ENCODE measurements at regions not wholly inside any gene's neighbourhood (a gene's known extent, or its start where the extent isn't known, plus 50 kb on each side); places are given as distances from the start of the nearest gene placed in this dataset.

GRCh38 chr6:92446052-92446451, 973.3 kb downstream of the EPHA7 start:
- no peak overlapping the region for H3K4me3 ChIP-seq (ENCODE audit: low read length)
- H3K9me3 ChIP-seq (ENCODE audit: low read length): no peaks in the 10 kb centered on the region
- H3F3A ChIP-seq (ENCODE audit: insufficient read depth, low read length, poor library complexity, severe bottlenecking): no peaks in the 10 kb centered on the region
- no peaks in the 10 kb centered on the region for H3K9me2 ChIP-seq (ENCODE audit: insufficient read depth, low read length)
- no peak overlapping the region for H2AFZ ChIP-seq (ENCODE audit: low read depth, low read length)
- H3K36me3 ChIP-seq (ENCODE audit: insufficient read depth, low read length): no peaks in the 10 kb centered on the region
- TF ChIP-seq POLR2AphosphoS5 (IDR thresholded peaks at IDR 0.05) (no peak), SMC3 (conservative IDR thresholded peaks at IDR 0.05; ENCODE audit: poor library complexity) (no peak), RAD21 (conservative IDR thresholded peaks at IDR 0.05) (no peak), TAF1 (IDR thresholded peaks at IDR 0.05; ENCODE audit: low read depth) (no peak), CTCF (IDR thresholded peaks at IDR 0.05; ENCODE audit: poor library complexity, severe bottlenecking) (no peak), REST (IDR thresholded peaks at IDR 0.05; ENCODE audit: borderline replicate concordance) (no peak), EP300 (conservative IDR thresholded peaks at IDR 0.05; ENCODE audit: poor library complexity, severe bottlenecking) (no peak), EZH2 (IDR thresholded peaks at IDR 0.05; ENCODE audit: borderline replicate concordance, insufficient read depth, low read length, poor library complexity, severe bottlenecking) (no peak), MXI1 (conservative IDR thresholded peaks at IDR 0.05; ENCODE audit: poor library complexity, severe bottlenecking) (no peak)
- H4K20me1 ChIP-seq (ENCODE audit: insufficient read depth): no peaks in the 10 kb centered on the region
- no peaks in the 10 kb centered on the region for H3K79me2 ChIP-seq (replicated peaks; ENCODE audit: insufficient read depth, low read length)
- no peak overlapping the region for H3K27ac ChIP-seq (ENCODE audit: low read length)
- no peak overlapping the region for H3K9ac ChIP-seq (ENCODE audit: low read length)
- H3K4me2 ChIP-seq (ENCODE audit: low read length): no peak overlapping the region
- H3K27me3 ChIP-seq (ENCODE audit: insufficient read depth, low read depth, low read length): no peaks in the 10 kb centered on the region

- Histone ChIP-seq H3K36me3 (ENCODE audit: insufficient read depth, low read length) (no peaks in the 10 kb centered on the region), H3K79me2 (replicated peaks; ENCODE audit: insufficient read depth, low read length) (no peaks in the 10 kb centered on the region)
Observed at GRCh38 chr6:92433911-92434310, 985.4 kb downstream of the EPHA7 start.

GRCh38 chr6:92431502-92431901, 987.9 kb downstream of the EPHA7 start:
- Histone ChIP-seq H4K20me1 (ENCODE audit: insufficient read depth) (no peaks in the 10 kb centered on the region), H3K9me2 (ENCODE audit: insufficient read depth, low read length) (no peaks in the 10 kb centered on the region), H3K27me3 (ENCODE audit: insufficient read depth, low read depth, low read length) (no peaks in the 10 kb centered on the region), H3K36me3 (ENCODE audit: insufficient read depth, low read length) (no peaks in the 10 kb centered on the region), H2AFZ (ENCODE audit: low read depth, low read length) (no peak overlapping the region), H3K4me3 (ENCODE audit: low read length) (no peak overlapping the region), H3K79me2 (replicated peaks; ENCODE audit: insufficient read depth, low read length) (no peaks in the 10 kb centered on the region), H3K9ac (ENCODE audit: low read length) (no peak overlapping the region), H3K4me2 (ENCODE audit: low read length) (no peak overlapping the region), H3F3A (ENCODE audit: insufficient read depth, low read length, poor library complexity, severe bottlenecking) (no peaks in the 10 kb centered on the region), H3K9me3 (ENCODE audit: low read length) (no peaks in the 10 kb centered on the region), H3K27ac (ENCODE audit: low read length) (no peak overlapping the region)
- no peak for TF ChIP-seq SMC3 (conservative IDR thresholded peaks at IDR 0.05; ENCODE audit: poor library complexity)
- no peak for TF ChIP-seq EP300 (conservative IDR thresholded peaks at IDR 0.05; ENCODE audit: poor library complexity, severe bottlenecking)
- TF ChIP-seq EZH2 (IDR thresholded peaks at IDR 0.05; ENCODE audit: borderline replicate concordance, insufficient read depth, low read length, poor library complexity, severe bottlenecking): no peak
- no peak for TF ChIP-seq TAF1 (IDR thresholded peaks at IDR 0.05; ENCODE audit: low read depth)
- no peak for TF ChIP-seq REST (IDR thresholded peaks at IDR 0.05; ENCODE audit: borderline replicate concordance)
- TF ChIP-seq POLR2AphosphoS5 (IDR thresholded peaks at IDR 0.05): no peak
- TF ChIP-seq MXI1 (conservative IDR thresholded peaks at IDR 0.05; ENCODE audit: poor library complexity, severe bottlenecking): no peak
- no peak for TF ChIP-seq CTCF (IDR thresholded peaks at IDR 0.05; ENCODE audit: poor library complexity, severe bottlenecking)
- no peak for TF ChIP-seq RAD21 (conservative IDR thresholded peaks at IDR 0.05)

More at GRCh38 chr6:92433911-92434310, 985.4 kb downstream of the EPHA7 start:
- no peak for TF ChIP-seq POLR2AphosphoS5 (IDR thresholded peaks at IDR 0.05)
- H3K4me3 ChIP-seq (ENCODE audit: low read length): no peak overlapping the region
- H3K9me2 ChIP-seq (ENCODE audit: insufficient read depth, low read length): no peaks in the 10 kb centered on the region
- H3K27me3 ChIP-seq (ENCODE audit: insufficient read depth, low read depth, low read length): no peaks in the 10 kb centered on the region
- no peaks in the 10 kb centered on the region for H3F3A ChIP-seq (ENCODE audit: insufficient read depth, low read length, poor library complexity, severe bottlenecking)
- H2AFZ ChIP-seq (ENCODE audit: low read depth, low read length): no peak overlapping the region
- no peaks in the 10 kb centered on the region for H3K9me3 ChIP-seq (ENCODE audit: low read length)
- no peak overlapping the region for H3K4me2 ChIP-seq (ENCODE audit: low read length)
- H3K27ac ChIP-seq (ENCODE audit: low read length): no peak overlapping the region
- H4K20me1 ChIP-seq (ENCODE audit: insufficient read depth): no peaks in the 10 kb centered on the region
- no peak overlapping the region for H3K9ac ChIP-seq (ENCODE audit: low read length)
